Heart right ventricle (tissue), 16 donors: ENCODE measurements at regions not wholly inside any gene's neighbourhood (a gene's known extent, or its start where the extent isn't known, plus 50 kb on each side); places are given as distances from the start of the nearest gene placed in this dataset.

ENCODE experiments used
- ATAC-seq, 8 donors: fragments of 200-7000 bp; cut with Tn5 transposase; one replicate each; pipeline ENCODE4 v1.9.1; 2020; ENCODE audit warnings: mild to moderate bottlenecking in 8 of 8, moderate library complexity in 8 of 8, moderate number of reproducible peaks in 1 of 8
- DNase-seq, 2 donors: peaks; one replicate each; pipeline ENCODE4 v3.0.0-alpha.2; 2020
- H3K27ac ChIP-seq, 10 donors: fragments of 200-600 bp; sonication (generic) in 2 of 10; one replicate each; pipeline versions ENCODE4 v1.5.0 to v1.8.0; 2020 to 2022; ENCODE audit warnings: mild to moderate bottlenecking in 3 of 10
- H3K27me3 ChIP-seq, 7 donors: fragments of 200-600 bp; one replicate each; pipeline ENCODE4 v1.8.0; 2021 to 2022; ENCODE audit warnings: mild to moderate bottlenecking in 2 of 7
- H3K36me3 ChIP-seq, 9 donors: fragments of 200-600 bp; sonication (generic) in 1 of 9; one replicate each; pipeline versions ENCODE4 v1.5.0 to v1.8.0; 2020 to 2022; ENCODE audit warnings: mild to moderate bottlenecking in 2 of 9
- H3K4me1 ChIP-seq, 9 donors: fragments of 200-600 bp; sonication (generic) in 1 of 9; one replicate each; pipeline versions ENCODE4 v1.5.0 to v1.8.0; 2020 to 2022; ENCODE audit warnings: mild to moderate bottlenecking in 4 of 9
- H3K4me3 ChIP-seq, 10 donors: fragments of 200-600 bp; sonication (generic) in 2 of 10; one replicate each; pipeline versions ENCODE4 v1.5.0 to v1.8.0; 2020 to 2022; ENCODE audit warnings: mild to moderate bottlenecking in 7 of 10, moderate library complexity in 2 of 10
- H3K9me3 ChIP-seq, 11 donors: fragments of 200-600 bp in 10 of 11; sonication (generic) in 2 of 11; one replicate each; pipeline versions ENCODE4 v1.5.0 to v1.8.0; 2013 to 2022; ENCODE audit warnings: mild to moderate bottlenecking in 2 of 11, control low read depth in 1 of 11, moderate library complexity in 1 of 11
- WGBS, 2 donors: extraction: QIAGEN DNeasy Blood & Tissue Kit; methylation state at CpG; one replicate each; pipeline ENCODE4 v1.1.7; 2013; ENCODE audit warnings: inconsistent platforms in 1 of 2; 5-methylcytosine and 5-hydroxymethylcytosine counted together
- intact Hi-C, 10 donors: fragments of 100-400 bp; cut with DNase I; formaldehyde crosslinking; loops; one replicate each; pipeline versions ENCODE4 v1.11.1 to v1.14.2; 2022
- TF ChIP-seq, protein P1 (sequence below), 9 donors: fragments of 200-600 bp; sonication (generic) in 2 of 9; IDR thresholded peaks; one replicate each; pipeline versions ENCODE4 v1.5.0 to v1.8.0; 2021 to 2022; ENCODE audit warnings: antibody characterized with exemption in 9 of 9, mild to moderate bottlenecking in 5 of 9, moderate library complexity in 1 of 9
- donor health status: Arrhythmogenic right ventricular cardiomyopathy.
- donor health status: ischemic (EF 13 %, LVEDD 7.1; RV severe dilation, severe dysfunction).
- donor health status: healthy with polysubstance abuse.
- donor health status: DM: no; HTN: yes; CAD: no.
- donor health status: DM: no; HTN: no; CAD: no.
- donor health status: ischemic (EF 25% LVEDD 6.9; RV normal size, moderate dysfunction).
- donor health status: ischemic (EF 25% LVEDD 5.7; RV mildly dilated, moderate dysfunction).
- donor health status: healthy.
- donor health status: DM: yes; HTN: yes; CAD: no.
- donor health status: Ischemic cardiomyopathy.
- donor health status: ischemic (EF 35%, LVEDD 5.7; RV mildly dilated, moderate dysfunction).
- donor health status: nonischemic (EF 11% LVEDD 7.7; RV severe dilation, severe dysfunction).
- donor health status: DM: yes; HTN: yes; CAD: no.
- donor health status: PGD.
- donor health status: ischemic (EF 29% LVEDD 5.4; RV normal size, mild dysfunction).
- donor health status: nonischemic (EF 23%, LVEDD 6.1; RV moderate dilation, normal function).

GRCh38 chr2:129910446-129911362 is 68.8 kb upstream of the RAB6C start:
- DNase-seq (no peak), ATAC-seq (no peak)
- no peak overlapping the region for H3K27ac ChIP-seq
- H3K27me3 ChIP-seq: peaks cover 0 to 9% (median 0%) of the 10 kb centered on the region in 7 donors
- H3K9me3 ChIP-seq: no peaks in the 10 kb centered on the region
- H3K36me3 ChIP-seq: no peaks in the 10 kb centered on the region
- no peaks in the 10 kb centered on the region for H3K4me1 ChIP-seq
- intact Hi-C loops: no loop called here
- H3K4me3 ChIP-seq: no peak overlapping the region
- WGBS, 2 donors: 82 to 87% methylated on average over 10 of the region's 10 CpGs
- TF ChIP-seq, protein P1, sequence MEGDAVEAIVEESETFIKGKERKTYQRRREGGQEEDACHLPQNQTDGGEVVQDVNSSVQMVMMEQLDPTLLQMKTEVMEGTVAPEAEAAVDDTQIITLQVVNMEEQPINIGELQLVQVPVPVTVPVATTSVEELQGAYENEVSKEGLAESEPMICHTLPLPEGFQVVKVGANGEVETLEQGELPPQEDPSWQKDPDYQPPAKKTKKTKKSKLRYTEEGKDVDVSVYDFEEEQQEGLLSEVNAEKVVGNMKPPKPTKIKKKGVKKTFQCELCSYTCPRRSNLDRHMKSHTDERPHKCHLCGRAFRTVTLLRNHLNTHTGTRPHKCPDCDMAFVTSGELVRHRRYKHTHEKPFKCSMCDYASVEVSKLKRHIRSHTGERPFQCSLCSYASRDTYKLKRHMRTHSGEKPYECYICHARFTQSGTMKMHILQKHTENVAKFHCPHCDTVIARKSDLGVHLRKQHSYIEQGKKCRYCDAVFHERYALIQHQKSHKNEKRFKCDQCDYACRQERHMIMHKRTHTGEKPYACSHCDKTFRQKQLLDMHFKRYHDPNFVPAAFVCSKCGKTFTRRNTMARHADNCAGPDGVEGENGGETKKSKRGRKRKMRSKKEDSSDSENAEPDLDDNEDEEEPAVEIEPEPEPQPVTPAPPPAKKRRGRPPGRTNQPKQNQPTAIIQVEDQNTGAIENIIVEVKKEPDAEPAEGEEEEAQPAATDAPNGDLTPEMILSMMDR (IDR thresholded peaks at IDR 0.05): no peak

DNA sequence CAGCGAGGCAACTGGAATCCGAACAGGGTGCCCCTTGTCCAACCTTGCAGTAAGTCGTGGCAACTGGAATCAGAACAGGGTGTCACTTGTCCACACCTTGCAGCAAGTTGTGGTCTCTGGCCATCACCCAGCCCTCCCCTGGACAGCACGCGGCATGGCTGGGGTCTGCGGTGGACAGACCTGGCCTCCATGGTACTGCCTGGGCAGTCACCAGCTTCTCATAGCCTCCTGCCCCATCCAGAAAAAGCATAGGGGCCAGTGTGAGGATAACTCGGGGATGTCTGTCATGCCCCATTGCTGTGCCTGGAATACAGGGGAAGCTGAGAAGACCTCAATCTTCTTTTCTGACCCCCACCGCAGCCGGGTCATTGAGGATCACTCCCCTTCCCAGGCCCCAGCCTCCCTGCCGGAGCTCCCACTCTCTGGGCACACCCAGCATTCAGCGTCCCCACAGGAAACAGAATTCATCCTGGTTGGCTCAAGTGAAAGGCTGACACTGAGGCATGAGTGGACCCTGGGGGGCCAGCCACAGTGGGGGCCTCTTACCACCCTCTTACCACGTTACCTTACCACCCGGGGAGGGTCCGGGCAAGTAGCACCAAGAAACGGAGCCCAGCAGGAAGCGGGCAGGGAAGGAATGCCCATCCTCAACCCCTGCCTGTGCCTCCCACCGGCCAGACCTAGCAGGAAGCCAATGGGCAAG is 68.0 kb upstream of the RAB6C start:
- H3K27ac ChIP-seq: no peak overlapping the region
- no peaks in the 10 kb centered on the region for H3K9me3 ChIP-seq
- DNase-seq (no peak), ATAC-seq (no peak)
- H3K4me1 ChIP-seq: no peaks in the 10 kb centered on the region
- H3K4me3 ChIP-seq: no peak overlapping the region
- H3K27me3 ChIP-seq: peaks cover 0 to 4% (median 0%) of the 10 kb centered on the region in 7 donors
- WGBS, 2 donors: 82 to 86% methylated on average over 17 of the region's 17 CpGs
- TF ChIP-seq, protein P1 (IDR thresholded peaks at IDR 0.05): no peak
- no peaks in the 10 kb centered on the region for H3K36me3 ChIP-seq
- intact Hi-C loops: no loop called here

- Histone ChIP-seq H3K27me3 (peaks cover 0 to 3% (median 0%) of the 10 kb centered on the region in 7 donors), H3K4me1 (no peaks in the 10 kb centered on the region), H3K4me3 (no peak overlapping the region), H3K9me3 (peaks cover 0 to 6% (median 0%) of the 10 kb centered on the region in 11 donors), H3K36me3 (no peaks in the 10 kb centered on the region), H3K27ac (no peak overlapping the region)
- DNase-seq (no peak), ATAC-seq (no peak)
- intact Hi-C loops: no loop called here
- TF ChIP-seq, protein P1 (IDR thresholded peaks at IDR 0.05): no peak
- WGBS, 2 donors: 89 to 90% methylated on average over 24 of the region's 24 CpGs
Observed at GRCh38 chr2:129912066-129912820, 67.2 kb upstream of the RAB6C start.
